Trophoblast cell (in vitro differentiated cells and primary cell): ENCODE measurements at regions not wholly inside any gene's neighbourhood (a gene's known extent, or its start where the extent isn't known, plus 50 kb on each side); places are given as distances from the start of the nearest gene placed in this dataset.

Experiments
- DNase-seq, 2 donors: peaks; one replicate each; pipeline ENCODE4 v3.0.0-alpha.2; 2016
- H2AFZ ChIP-seq: 2 replicates; pipeline ENCODE4 v1.6.1; 2013; ENCODE audit warnings: low read length, moderate library complexity, mild to moderate bottlenecking; ENCODE audit not compliant: insufficient read depth, poor library complexity
- H2AK5ac ChIP-seq: 2 replicates; pipeline ENCODE4 v1.6.1; 2013; ENCODE audit warnings: mild to moderate bottlenecking, low read length
- H2BK120ac ChIP-seq: 2 replicates; pipeline ENCODE4 v1.6.1; 2013; ENCODE audit warnings: low read length, mild to moderate bottlenecking, moderate library complexity; ENCODE audit not compliant: insufficient read depth, poor library complexity
- H2BK12ac ChIP-seq: 2 replicates; pipeline ENCODE4 v1.6.1; 2013; ENCODE audit warnings: mild to moderate bottlenecking, low read length, moderate library complexity
- H2BK5ac ChIP-seq: 2 replicates; pipeline ENCODE4 v1.6.1; 2013; ENCODE audit warnings: low read length, low read depth, moderate library complexity, mild to moderate bottlenecking; ENCODE audit not compliant: poor library complexity
- H3K14ac ChIP-seq: 2 replicates; pipeline ENCODE4 v1.6.1; 2013; ENCODE audit warnings: mild to moderate bottlenecking, low read length
- H3K18ac ChIP-seq: 2 replicates; pipeline ENCODE4 v1.6.1; 2013; ENCODE audit warnings: mild to moderate bottlenecking, low read length
- H3K23ac ChIP-seq: 2 replicates; pipeline ENCODE4 v1.6.1; 2013; ENCODE audit warnings: low read length
- H3K27ac ChIP-seq: 2 replicates; pipeline ENCODE4 v1.5.1; 2013; ENCODE audit warnings: low read depth, mild to moderate bottlenecking, inconsistent platforms, low read length, moderate library complexity
- H3K27me3 ChIP-seq: 2 replicates; pipeline ENCODE4 v1.6.1; 2013; ENCODE audit warnings: inconsistent platforms, mild to moderate bottlenecking, low read length, moderate library complexity; ENCODE audit not compliant: insufficient read depth
- H3K36me3 ChIP-seq, 2 experiments: 1 replicate in 1 of 2; 2 replicates in 1 of 2; pipeline ENCODE4 v1.6.1; 2013; ENCODE audit warnings: low read length in 2 of 2, mild to moderate bottlenecking in 2 of 2, moderate library complexity in 1 of 2; ENCODE audit not compliant: insufficient read depth in 2 of 2, control insufficient read depth in 1 of 2
- H3K4ac ChIP-seq: 2 replicates; pipeline ENCODE4 v1.6.1; 2013; ENCODE audit warnings: low read depth, mild to moderate bottlenecking, low read length, moderate library complexity
- H3K4me1 ChIP-seq, 2 experiments: 1 replicate in 1 of 2; 2 replicates in 1 of 2; pipeline ENCODE4 v1.6.1; 2013; ENCODE audit warnings: low read length in 2 of 2, mild to moderate bottlenecking in 2 of 2, moderate library complexity in 1 of 2; ENCODE audit not compliant: insufficient read depth in 2 of 2, control insufficient read depth in 1 of 2
- H3K4me2 ChIP-seq: 2 replicates; pipeline ENCODE4 v1.6.1; 2013; ENCODE audit warnings: inconsistent platforms, mild to moderate bottlenecking, low read length, moderate library complexity
- H3K4me3 ChIP-seq: 2 replicates; pipeline ENCODE4 v1.5.1; 2013; ENCODE audit warnings: mild to moderate bottlenecking, low read depth, low read length, inconsistent platforms
- H3K79me1 ChIP-seq: one replicate; pipeline ENCODE4 v1.6.1; 2013; ENCODE audit warnings: low read length
- H3K79me2 ChIP-seq: 2 replicates; pipeline ENCODE4 v1.6.1; 2013; ENCODE audit warnings: low read length, mild to moderate bottlenecking; ENCODE audit not compliant: control insufficient read depth, insufficient read depth, poor library complexity
- H3K9ac ChIP-seq: 2 replicates; pipeline ENCODE4 v1.6.1; 2013; ENCODE audit warnings: mild to moderate bottlenecking, low read length
- H3K9me3 ChIP-seq: 2 replicates; pipeline ENCODE4 v1.6.1; 2013; ENCODE audit warnings: low read depth, mild to moderate bottlenecking, control low read depth, inconsistent platforms, low read length; ENCODE audit not compliant: insufficient read depth
- H4K12ac ChIP-seq: 2 replicates; pipeline ENCODE4 v1.6.1; 2013; ENCODE audit warnings: low read depth, mild to moderate bottlenecking, low read length, moderate library complexity
- H4K8ac ChIP-seq: 2 replicates; pipeline ENCODE4 v1.6.1; 2013; ENCODE audit warnings: low read depth, mild to moderate bottlenecking, low read length, moderate library complexity
- H4K91ac ChIP-seq: one replicate; pipeline ENCODE4 v1.6.1; 2013; ENCODE audit warnings: low read depth, mild to moderate bottlenecking, low read length, moderate library complexity
- WGBS: extraction: QIAGEN DNeasy Blood & Tissue Kit; methylation state at CpG from one replicate; pipeline ENCODE4 v1.1.7; 2013; ENCODE audit warnings: missing lambda C conversion rate; ENCODE audit not compliant: insufficient read length, insufficient coverage; ENCODE audit errors: extremely low coverage; 5-methylcytosine and 5-hydroxymethylcytosine counted together

DNA sequence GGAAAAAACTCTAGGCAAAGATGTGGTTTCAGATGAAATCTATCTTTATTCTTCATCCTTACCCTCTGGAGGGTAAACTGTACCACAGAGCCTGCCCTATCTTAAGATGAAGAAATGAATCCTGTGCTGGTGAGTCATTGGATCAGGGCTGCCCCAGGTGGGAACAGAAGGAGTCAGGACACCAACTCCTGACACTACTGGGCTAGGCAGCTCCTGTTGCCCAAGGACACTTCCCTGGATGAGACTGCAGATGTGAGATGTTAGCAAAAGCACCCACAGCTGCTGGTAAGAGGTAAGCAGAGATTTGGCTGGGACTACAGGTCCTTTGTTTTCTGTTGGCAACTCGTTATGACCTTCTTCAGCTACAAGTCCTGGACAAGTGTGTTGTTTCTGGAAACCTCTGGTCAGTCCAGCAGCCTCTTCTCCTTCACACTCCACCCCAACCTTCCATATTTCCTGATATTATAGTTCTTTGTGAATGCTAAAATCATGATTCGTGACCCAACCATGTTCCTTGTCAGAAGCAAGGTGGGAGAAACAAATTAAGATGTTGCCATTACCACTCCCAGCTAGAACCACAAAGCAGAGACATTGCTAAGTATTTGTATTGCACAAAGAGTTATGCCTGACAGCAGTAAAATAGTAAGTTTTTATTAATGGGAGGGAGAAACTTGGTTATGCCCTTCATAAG is 104.2 kb upstream of the TGFBR2 start:
- Histone ChIP-seq H2BK120ac (peak overlapping the region; percentile 63), H3K9ac (no peak overlapping the region), H4K8ac (no peak overlapping the region), H3K23ac (no peak overlapping the region), H3K4me1 (peaks cover 0 to 6% of the 10 kb centered on the region in 2 experiments), H3K18ac (no peak overlapping the region), H3K79me1 (peaks cover 5% of the 10 kb centered on the region), H3K27me3 (no peaks in the 10 kb centered on the region), H3K79me2 (no peaks in the 10 kb centered on the region), H3K36me3 (no peaks in the 10 kb centered on the region), H3K27ac (no peak overlapping the region), H3K4me2 (no peak overlapping the region), H3K9me3 (peaks cover 2% of the 10 kb centered on the region), H2BK5ac (peak overlapping the region; percentile 36), H2AK5ac (no peak overlapping the region), H3K4ac (no peak overlapping the region), H3K14ac (peak overlapping the region; percentile 42), H3K4me3 (no peak overlapping the region), H4K91ac (no peak overlapping the region), H4K12ac (no peak overlapping the region), H2BK12ac (peak overlapping the region; percentile 29), H2AFZ (no peak overlapping the region)
- no CpG with 5 or more reads among the region's 2 CpGs for WGBS
- peak; percentile 88 to 92 for DNase-seq

DNA sequence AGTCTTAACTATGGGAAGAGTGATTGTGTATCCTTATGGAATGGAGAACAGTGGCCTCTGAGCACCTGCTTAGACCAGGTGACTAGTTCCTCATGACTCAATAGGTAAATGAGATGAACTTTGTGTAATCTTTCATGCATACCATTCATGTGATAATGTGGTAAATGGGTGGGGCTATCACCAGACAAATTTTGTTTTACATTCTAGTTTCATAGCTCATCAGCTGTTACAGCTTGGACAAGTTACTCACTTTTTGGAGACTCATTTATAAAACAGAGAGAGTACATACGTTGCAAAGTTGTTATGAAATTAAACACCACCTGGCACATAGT is 103.7 kb upstream of the TGFBR2 start:
- H3K27ac ChIP-seq = no peak overlapping the region
- H3K36me3 ChIP-seq = no peaks in the 10 kb centered on the region
- H3K4me3 ChIP-seq = no peak overlapping the region
- no peak overlapping the region for H2BK120ac ChIP-seq
- no peak overlapping the region for H3K4me2 ChIP-seq
- H3K9ac ChIP-seq = no peak overlapping the region
- H4K8ac ChIP-seq = no peak overlapping the region
- H3K9me3 ChIP-seq = peaks cover 2% of the 10 kb centered on the region
- no peak overlapping the region for H2AFZ ChIP-seq
- peaks cover 5% of the 10 kb centered on the region for H3K79me1 ChIP-seq
- no peak overlapping the region for H2BK12ac ChIP-seq
- H2AK5ac ChIP-seq = no peak overlapping the region
- H4K12ac ChIP-seq = no peak overlapping the region
- H2BK5ac ChIP-seq = no peak overlapping the region
- no peaks in the 10 kb centered on the region for H3K79me2 ChIP-seq
- no peaks in the 10 kb centered on the region for H3K27me3 ChIP-seq
- no peak overlapping the region for H3K4ac ChIP-seq
- no peak overlapping the region for H3K23ac ChIP-seq
- H3K14ac ChIP-seq = no peak overlapping the region
- DNase-seq = peak; percentile 73 to 92
- no peak overlapping the region for H4K91ac ChIP-seq
- no peak overlapping the region for H3K18ac ChIP-seq
- peaks cover 0 to 6% of the 10 kb centered on the region in 2 experiments for H3K4me1 ChIP-seq
- no CpG with 5 or more reads among the region's 1 CpG for WGBS

DNA sequence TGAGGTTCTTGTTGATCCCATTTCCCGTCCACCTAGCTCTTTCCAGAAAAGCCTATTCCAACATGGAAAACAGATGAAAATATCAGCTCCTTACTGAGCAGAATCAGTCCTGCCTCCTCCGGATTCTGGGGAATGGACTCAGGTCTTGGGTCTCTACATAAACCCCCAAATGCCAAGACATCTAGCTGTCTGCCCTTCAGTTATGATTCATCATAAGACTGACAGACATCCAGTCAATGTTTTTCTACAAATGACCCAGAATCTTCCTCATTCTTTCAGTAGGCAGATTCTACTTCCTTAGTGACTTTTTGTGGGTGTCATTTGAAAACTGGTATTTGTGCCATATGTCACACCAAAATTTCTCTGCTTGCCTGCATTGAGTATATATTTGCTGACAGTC is 103.0 kb upstream of the TGFBR2 start:
- Histone ChIP-seq H3K79me2 (no peaks in the 10 kb centered on the region), H3K14ac (no peak overlapping the region), H3K9ac (no peak overlapping the region), H3K18ac (no peak overlapping the region), H2BK120ac (no peak overlapping the region), H3K4ac (no peak overlapping the region), H3K9me3 (peaks cover 2% of the 10 kb centered on the region), H2AFZ (no peak overlapping the region), H4K12ac (no peak overlapping the region), H3K23ac (no peak overlapping the region), H3K4me1 (peaks cover 0 to 6% of the 10 kb centered on the region in 2 experiments), H3K27ac (no peak overlapping the region), H2AK5ac (no peak overlapping the region), H2BK12ac (peak overlapping the region; percentile 17), H3K4me3 (no peak overlapping the region), H4K91ac (no peak overlapping the region), H3K36me3 (no peaks in the 10 kb centered on the region), H3K4me2 (no peak overlapping the region), H4K8ac (no peak overlapping the region), H3K27me3 (no peaks in the 10 kb centered on the region), H3K79me1 (peaks cover 4% of the 10 kb centered on the region), H2BK5ac (no peak overlapping the region)
- no CpG with 5 or more reads among the region's 2 CpGs for WGBS
- no peak for DNase-seq

GRCh38 chr3:30504939-30505338 is 101.5 kb upstream of the TGFBR2 start:
- Histone ChIP-seq H3K18ac (no peak overlapping the region), H3K4me3 (no peak overlapping the region), H3K79me2 (no peaks in the 10 kb centered on the region), H2BK120ac (no peak overlapping the region), H3K27me3 (no peaks in the 10 kb centered on the region), H3K9ac (no peak overlapping the region), H2AFZ (no peak overlapping the region), H3K4ac (no peak overlapping the region), H3K27ac (no peak overlapping the region), H2AK5ac (no peak overlapping the region), H2BK5ac (no peak overlapping the region), H3K14ac (no peak overlapping the region), H2BK12ac (no peak overlapping the region), H3K4me1 (peaks cover 0 to 6% of the 10 kb centered on the region in 2 experiments), H4K12ac (no peak overlapping the region), H3K9me3 (peaks cover 2% of the 10 kb centered on the region), H3K4me2 (no peak overlapping the region), H4K8ac (no peak overlapping the region), H3K23ac (no peak overlapping the region), H3K36me3 (no peaks in the 10 kb centered on the region), H4K91ac (no peak overlapping the region), H3K79me1 (peaks cover 2% of the 10 kb centered on the region)
- no CpG with 5 or more reads among the region's 1 CpG for WGBS
- peak; percentile 75 to 90 for DNase-seq
